Left ventricle myocardium inferior (tissue), 1 donor: ENCODE measurements at regions not wholly inside any gene's neighbourhood (a gene's known extent, or its start where the extent isn't known, plus 50 kb on each side); places are given as distances from the start of the nearest gene placed in this dataset.

Experiments used
- DNase-seq: peaks from one replicate; pipeline ENCODE4 v3.0.0-alpha.2; 2020
- H3K27ac ChIP-seq: fragments of 200-600 bp; replicated peaks from 2 replicates; pipeline ENCODE4 v1.8.0; 2021
- H3K27me3 ChIP-seq: fragments of 200-600 bp; 2 replicates; pipeline ENCODE4 v1.8.0; 2021; ENCODE audit warnings: low read depth
- H3K36me3 ChIP-seq: fragments of 200-600 bp; 2 replicates; pipeline ENCODE4 v1.8.0; 2021
- H3K4me1 ChIP-seq: fragments of 200-600 bp; 2 replicates; pipeline ENCODE4 v1.8.0; 2021
- H3K4me3 ChIP-seq: fragments of 200-600 bp; 2 replicates; pipeline ENCODE4 v1.8.0; 2021; ENCODE audit warnings: mild to moderate bottlenecking, moderate library complexity
- H3K9me3 ChIP-seq: fragments of 200-600 bp; replicated peaks from 2 replicates; pipeline ENCODE4 v1.8.0; 2021
- CTCF ChIP-seq: fragments of 200-600 bp; IDR thresholded peaks from 2 replicates; pipeline ENCODE4 v1.8.0; 2021; ENCODE audit warnings: antibody characterized with exemption, mild to moderate bottlenecking, borderline replicate concordance
- intact Hi-C: fragments of 100-400 bp; cut with micrococcal nuclease; formaldehyde crosslinking; loops from one replicate; pipeline ENCODE4 v1.11.0; 2022
- donor health status: DM: no; HTN: yes; CAD: no; lungs with severe emphysema.

- no peak for DNase-seq
- Histone ChIP-seq H3K9me3 (no peaks in the 10 kb centered on the region), H3K27ac (no peak overlapping the region), H3K4me3 (peak overlapping the region; percentile 4), H3K36me3 (no peaks in the 10 kb centered on the region), H3K4me1 (peaks cover 15% of the 10 kb centered on the region), H3K27me3 (peaks cover 65% of the 10 kb centered on the region)
- no peak for TF ChIP-seq CTCF
- intact Hi-C loops, result no loop called here
Observed at GRCh38 chr13:111973605-111974340, 93.2 kb upstream of the SOX1 start.

GRCh38 chr13:111974341-111974640, 92.7 kb upstream of the SOX1 start:
- Histone ChIP-seq H3K27ac (no peak overlapping the region), H3K4me1 (peaks cover 15% of the 10 kb centered on the region), H3K36me3 (no peaks in the 10 kb centered on the region), H3K4me3 (no peak overlapping the region), H3K27me3 (peaks cover 65% of the 10 kb centered on the region), H3K9me3 (no peaks in the 10 kb centered on the region)
- intact Hi-C loops, result no loop called here
- DNase-seq, result no peak
- no peak for TF ChIP-seq CTCF

GRCh38 chr13:111975539-111976473, 91.1 kb upstream of the SOX1 start:
- Histone ChIP-seq H3K36me3 (no peaks in the 10 kb centered on the region), H3K4me3 (no peak overlapping the region), H3K4me1 (peaks cover 15% of the 10 kb centered on the region), H3K27me3 (peaks cover 63% of the 10 kb centered on the region), H3K9me3 (no peaks in the 10 kb centered on the region), H3K27ac (no peak overlapping the region)
- DNase-seq, result no peak
- no peak for TF ChIP-seq CTCF
- intact Hi-C loops, result no loop called here

GRCh38 chr13:111976474-111977178, 90.3 kb upstream of the SOX1 start:
- DNase-seq, result no peak
- Histone ChIP-seq H3K4me1 (peaks cover 15% of the 10 kb centered on the region), H3K27me3 (peaks cover 63% of the 10 kb centered on the region), H3K9me3 (no peaks in the 10 kb centered on the region), H3K27ac (no peak overlapping the region), H3K4me3 (no peak overlapping the region), H3K36me3 (no peaks in the 10 kb centered on the region)
- no peak for TF ChIP-seq CTCF
- intact Hi-C loops, result no loop called here

- H3K4me1 ChIP-seq, result peaks cover 15% of the 10 kb centered on the region
Observed at GRCh38 chr13:111977179-111977506, 89.8 kb upstream of the SOX1 start.

More at GRCh38 chr13:111977179-111977506, 89.8 kb upstream of the SOX1 start:
- Histone ChIP-seq H3K9me3 (no peaks in the 10 kb centered on the region), H3K27ac (no peak overlapping the region), H3K36me3 (no peaks in the 10 kb centered on the region), H3K27me3 (peaks cover 63% of the 10 kb centered on the region), H3K4me3 (no peak overlapping the region)
- no peak for DNase-seq
- TF ChIP-seq CTCF, result no peak
- intact Hi-C loops, result no loop called here
